CD4-positive, CD25-positive, alpha-beta regulatory T cell (primary cell): ENCODE measurements at regions not wholly inside any gene's neighbourhood (a gene's known extent, or its start where the extent isn't known, plus 50 kb on each side); places are given as distances from the start of the nearest gene placed in this dataset.
A peak's percentile ranks its signal among the peaks of the same experiment; 100 is the strongest.

Experiments used
- ATAC-seq, 2 donors: fragments of 150-1000 bp; cut with Tn5 transposase; one replicate each; pipeline ENCODE4 v1.10.0; 2021; ENCODE audit warnings: low read depth in 2 of 2, moderate number of reproducible peaks in 2 of 2, moderate library complexity in 1 of 2
- DNase-seq, 3 donors: peaks; one replicate each; pipeline versions ENCODE4 v3.0.0 to v3.0.0-alpha.2; 2012 to 2022; ENCODE audit warnings: mixed read lengths in 1 of 3
- H3K27ac ChIP-seq: one replicate; pipeline ENCODE4 v1.7.0; 2013; ENCODE audit warnings: mild to moderate bottlenecking, low read length; ENCODE audit not compliant: insufficient read depth, poor library complexity, severe bottlenecking
- H3K27me3 ChIP-seq: one replicate; pipeline ENCODE4 v1.7.0; 2013; ENCODE audit warnings: low read length; ENCODE audit not compliant: control insufficient read depth, insufficient read depth
- H3K36me3 ChIP-seq: one replicate; pipeline ENCODE4 v1.7.0; 2013; ENCODE audit warnings: mild to moderate bottlenecking, low read length, moderate library complexity; ENCODE audit not compliant: control insufficient read depth, insufficient read depth
- H3K4me1 ChIP-seq: 2 replicates; pipeline ENCODE4 v1.7.0; 2013; ENCODE audit warnings: mild to moderate bottlenecking, low read length; ENCODE audit not compliant: insufficient read depth, control insufficient read depth, poor library complexity, severe bottlenecking
- H3K4me3 ChIP-seq: one replicate; pipeline ENCODE4 v1.7.0; 2013; ENCODE audit warnings: low read depth, mild to moderate bottlenecking, low read length, moderate library complexity
- H3K9me3 ChIP-seq, 2 experiments: 1 replicate in 1 of 2; 2 replicates in 1 of 2; pipeline ENCODE4 v1.7.0; 2013; ENCODE audit warnings: low read length in 2 of 2, mild to moderate bottlenecking in 1 of 2, moderate library complexity in 1 of 2; ENCODE audit not compliant: control insufficient read depth in 2 of 2
- H3K27ac Mint-ChIP-seq, 3 donors: one replicate each; pipeline ENCODE4 v1.8.0; 2020 to 2022; ENCODE audit warnings: mild to moderate bottlenecking in 3 of 3, mixed read lengths in 3 of 3, moderate library complexity in 2 of 3
- H3K27me3 Mint-ChIP-seq: one replicate; pipeline ENCODE4 v1.8.0; 2022; ENCODE audit warnings: mild to moderate bottlenecking, mixed read lengths
- H3K36me3 Mint-ChIP-seq: one replicate; pipeline ENCODE4 v1.8.0; 2020; ENCODE audit warnings: mixed read lengths
- H3K4me1 Mint-ChIP-seq, 4 donors: one replicate each; pipeline ENCODE4 v1.8.0; 2020 to 2022; ENCODE audit warnings: mixed read lengths in 4 of 4, mild to moderate bottlenecking in 1 of 4
- H3K4me3 Mint-ChIP-seq, 4 donors: one replicate each; pipeline ENCODE4 v1.8.0; 2020 to 2022; ENCODE audit warnings: mild to moderate bottlenecking in 4 of 4, mixed read lengths in 4 of 4, moderate library complexity in 3 of 4
- H3K9me3 Mint-ChIP-seq, 7 donors: one replicate each; pipeline ENCODE4 v1.8.0; 2020 to 2022; ENCODE audit warnings: mixed read lengths in 7 of 7, mild to moderate bottlenecking in 3 of 7, moderate library complexity in 2 of 7

DNA sequence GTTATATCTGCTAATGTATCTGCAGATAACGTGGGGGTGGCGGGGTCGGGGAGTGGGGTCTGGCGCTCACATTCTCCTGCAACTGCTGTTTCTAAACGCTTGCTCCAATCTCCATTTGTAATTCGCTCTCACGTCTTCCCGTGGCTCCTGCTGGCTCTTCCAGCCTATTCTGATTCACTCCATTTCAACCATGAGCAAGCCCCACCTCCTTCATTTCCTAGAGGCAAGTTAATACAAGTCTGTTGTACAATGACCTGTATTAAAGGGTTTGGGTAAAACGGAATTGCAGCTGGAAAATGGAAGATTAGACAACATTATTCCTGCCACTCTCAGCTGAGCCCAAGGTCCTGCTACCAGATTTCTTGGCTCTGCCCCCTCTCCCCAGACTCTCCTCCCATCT lies 132.3 kb downstream of the CSNK2A3 start:
- H3K4me3 Mint-ChIP-seq = no peak overlapping the region
- ATAC-seq (no peak), DNase-seq (no peak)
- no peaks in the 10 kb centered on the region for H3K27me3 Mint-ChIP-seq
- no peaks in the 10 kb centered on the region for H3K36me3 Mint-ChIP-seq
- Histone ChIP-seq H3K9me3 (no peaks in the 10 kb centered on the region), H3K36me3 (no peaks in the 10 kb centered on the region), H3K27ac (no peak overlapping the region), H3K4me3 (no peak overlapping the region), H3K27me3 (no peaks in the 10 kb centered on the region), H3K4me1 (no peaks in the 10 kb centered on the region)
- peaks cover 0 to 3% (median 0%) of the 10 kb centered on the region in 7 donors for H3K9me3 Mint-ChIP-seq
- no peaks in the 10 kb centered on the region for H3K4me1 Mint-ChIP-seq
- H3K27ac Mint-ChIP-seq = no peak overlapping the region

- Mint-ChIP-seq H3K27ac (peak overlapping the region in 1 of 3 donors; percentile 1), H3K9me3 (peaks cover 0 to 3% (median 0%) of the 10 kb centered on the region in 7 donors)
- no peak for ATAC-seq
These were observed 134.4 kb downstream of the CSNK2A3 start for GRCh38 chr11:11218629-11218986.

GRCh38 chr11:11217929-11218628 lies 135.0 kb downstream of the CSNK2A3 start:
- Mint-ChIP-seq H3K27ac (peak overlapping the region in 1 of 3 donors; percentile 1), H3K27me3 (no peaks in the 10 kb centered on the region), H3K4me3 (no peak overlapping the region), H3K4me1 (no peaks in the 10 kb centered on the region), H3K36me3 (no peaks in the 10 kb centered on the region), H3K9me3 (peaks cover 0 to 3% (median 0%) of the 10 kb centered on the region in 7 donors)
- ATAC-seq (no peak), DNase-seq (no peak)
- no peaks in the 10 kb centered on the region for H3K4me1 ChIP-seq
- no peak overlapping the region for H3K4me3 ChIP-seq
- H3K9me3 ChIP-seq = no peaks in the 10 kb centered on the region
- no peak overlapping the region for H3K27ac ChIP-seq
- no peaks in the 10 kb centered on the region for H3K36me3 ChIP-seq
- H3K27me3 ChIP-seq = no peaks in the 10 kb centered on the region

More at GRCh38 chr11:11218629-11218986, 134.4 kb downstream of the CSNK2A3 start:
- H3K4me3 ChIP-seq = no peak overlapping the region
- no peaks in the 10 kb centered on the region for H3K4me1 ChIP-seq
- no peaks in the 10 kb centered on the region for H3K36me3 ChIP-seq
- no peaks in the 10 kb centered on the region for H3K4me1 Mint-ChIP-seq
- no peaks in the 10 kb centered on the region for H3K9me3 ChIP-seq
- DNase-seq = no peak
- H3K36me3 Mint-ChIP-seq = no peaks in the 10 kb centered on the region
- no peak overlapping the region for H3K27ac ChIP-seq
- H3K27me3 Mint-ChIP-seq = no peaks in the 10 kb centered on the region
- no peaks in the 10 kb centered on the region for H3K27me3 ChIP-seq
- no peak overlapping the region for H3K4me3 Mint-ChIP-seq

- H3K36me3 ChIP-seq = no peaks in the 10 kb centered on the region
- DNase-seq (no peak), ATAC-seq (no peak)
- H3K9me3 ChIP-seq = no peaks in the 10 kb centered on the region
- H3K27me3 Mint-ChIP-seq = no peaks in the 10 kb centered on the region
- no peak overlapping the region for H3K27ac ChIP-seq
- no peak overlapping the region for H3K4me3 ChIP-seq
- no peaks in the 10 kb centered on the region for H3K36me3 Mint-ChIP-seq
- no peaks in the 10 kb centered on the region for H3K27me3 ChIP-seq
- no peak overlapping the region for H3K4me3 Mint-ChIP-seq
- H3K27ac Mint-ChIP-seq = no peak overlapping the region
- H3K9me3 Mint-ChIP-seq = peaks cover 0 to 3% (median 0%) of the 10 kb centered on the region in 7 donors
- no peaks in the 10 kb centered on the region for H3K4me1 ChIP-seq
- H3K4me1 Mint-ChIP-seq = no peaks in the 10 kb centered on the region
These were observed 135.6 kb downstream of the CSNK2A3 start for GRCh38 chr11:11217289-11217928.

DNA sequence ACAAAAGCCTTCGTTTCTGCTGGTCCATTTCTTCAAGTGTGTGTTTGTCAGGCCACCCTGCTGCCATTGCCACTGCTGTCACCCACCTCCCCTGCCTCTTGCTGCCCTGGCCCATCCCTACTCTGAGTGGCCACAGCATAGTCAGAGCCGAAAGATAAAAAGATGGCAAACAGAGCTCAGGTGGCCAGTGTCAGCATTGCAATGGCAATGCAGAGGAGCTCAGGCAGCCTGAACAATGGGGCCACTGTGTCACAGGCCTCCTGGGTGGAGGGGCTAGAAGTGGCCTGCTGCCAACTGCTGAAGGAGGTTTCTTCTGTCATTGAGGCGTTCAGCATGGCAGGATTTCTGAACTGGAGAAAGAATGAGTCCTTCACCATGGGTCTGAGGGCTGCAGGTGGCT lies 137.1 kb downstream of the CSNK2A3 start:
- Histone ChIP-seq H3K4me1 (no peaks in the 10 kb centered on the region), H3K27me3 (no peaks in the 10 kb centered on the region), H3K36me3 (no peaks in the 10 kb centered on the region), H3K27ac (no peak overlapping the region), H3K9me3 (no peaks in the 10 kb centered on the region), H3K4me3 (no peak overlapping the region)
- H3K27me3 Mint-ChIP-seq = peaks cover 4% of the 10 kb centered on the region
- H3K4me1 Mint-ChIP-seq = no peaks in the 10 kb centered on the region
- H3K9me3 Mint-ChIP-seq = peaks cover 0 to 3% (median 0%) of the 10 kb centered on the region in 7 donors
- H3K36me3 Mint-ChIP-seq = no peaks in the 10 kb centered on the region
- ATAC-seq (no peak), DNase-seq (no peak)
- no peak overlapping the region for H3K4me3 Mint-ChIP-seq
- no peak overlapping the region for H3K27ac Mint-ChIP-seq

DNA sequence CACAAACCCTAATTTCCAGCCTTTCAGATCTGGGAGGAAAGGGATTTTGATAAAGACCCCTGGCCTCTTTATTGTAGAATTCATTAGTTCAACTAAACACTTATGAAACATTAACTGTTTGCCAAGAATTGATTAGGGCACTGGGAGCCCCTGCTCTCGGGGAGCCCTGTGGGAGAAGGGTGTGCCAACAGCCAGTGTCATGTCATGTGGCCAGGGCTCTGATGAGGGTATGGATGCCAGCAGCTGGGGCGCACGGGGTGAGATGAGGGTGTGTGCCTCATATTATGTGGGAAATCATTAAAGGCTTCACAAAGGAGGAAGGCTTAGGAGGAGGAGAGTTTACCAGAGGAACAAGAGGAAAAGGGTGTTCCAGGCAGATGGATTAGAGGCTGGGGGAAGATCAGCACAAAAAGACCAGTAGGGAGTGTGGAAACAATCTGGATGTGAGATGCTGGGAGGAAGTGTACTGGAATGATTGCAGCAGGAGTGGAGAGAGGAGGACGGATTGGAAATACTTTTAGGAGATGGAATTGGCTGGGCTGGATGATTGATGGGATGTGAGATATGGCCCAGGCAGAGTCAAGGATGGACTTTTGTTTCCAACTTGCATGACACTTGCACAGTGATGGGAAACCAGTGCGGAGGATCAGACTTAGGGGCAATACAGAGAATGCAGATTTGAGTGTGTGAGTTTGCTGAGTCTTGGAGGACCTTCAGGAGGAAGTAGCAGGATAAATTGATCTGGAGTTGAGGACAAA lies 137.8 kb downstream of the CSNK2A3 start:
- no peaks in the 10 kb centered on the region for H3K27me3 ChIP-seq
- H3K4me3 ChIP-seq = no peak overlapping the region
- no peak overlapping the region for H3K27ac ChIP-seq
- H3K4me1 ChIP-seq = no peaks in the 10 kb centered on the region
- ATAC-seq = no peak
- no peak for DNase-seq
- Mint-ChIP-seq H3K36me3 (no peaks in the 10 kb centered on the region), H3K27ac (peak overlapping the region in 1 of 3 donors; percentile 4), H3K4me3 (no peak overlapping the region), H3K4me1 (no peaks in the 10 kb centered on the region), H3K27me3 (peaks cover 4% of the 10 kb centered on the region), H3K9me3 (peaks cover 0 to 3% (median 0%) of the 10 kb centered on the region in 7 donors)
- no peaks in the 10 kb centered on the region for H3K36me3 ChIP-seq
- no peaks in the 10 kb centered on the region for H3K9me3 ChIP-seq

GRCh38 chr11:11213117-11213516 lies 139.9 kb downstream of the CSNK2A3 start:
- no peaks in the 10 kb centered on the region for H3K36me3 ChIP-seq
- H3K9me3 ChIP-seq = no peaks in the 10 kb centered on the region
- Mint-ChIP-seq H3K9me3 (peaks cover 0 to 1% (median 0%) of the 10 kb centered on the region in 7 donors), H3K4me1 (no peaks in the 10 kb centered on the region), H3K27ac (peak overlapping the region in 2 of 3 donors; percentile 32 to 57), H3K4me3 (no peak overlapping the region), H3K27me3 (peaks cover 12% of the 10 kb centered on the region), H3K36me3 (no peaks in the 10 kb centered on the region)
- DNase-seq = no peak
- ATAC-seq = no peak
- H3K4me3 ChIP-seq = no peak overlapping the region
- no peaks in the 10 kb centered on the region for H3K4me1 ChIP-seq
- H3K27ac ChIP-seq = no peak overlapping the region
- H3K27me3 ChIP-seq = no peaks in the 10 kb centered on the region
